ENCODE measurements at regions not wholly inside any gene's neighbourhood (a gene's known extent, or its start where the extent isn't known, plus 50 kb on each side); places are given as distances from the start of the nearest gene placed in this dataset.

- Histone ChIP-seq H3K36me3 (ENCODE audit: control insufficient read depth, insufficient read depth, low read length) (no peaks in the 10 kb centered on the region), H3K4me1 (ENCODE audit: control insufficient read depth, insufficient read depth, low read length) (no peaks in the 10 kb centered on the region), H3K4me3 (ENCODE audit: low read depth in 2 of 2, low read length in 2 of 2) (no peak overlapping the region), H3K9me3 (ENCODE audit: control insufficient read depth, insufficient read depth, low read depth, low read length) (no peaks in the 10 kb centered on the region), H3K27me3 (ENCODE audit: control insufficient read depth, insufficient read depth, low read length) (no peaks in the 10 kb centered on the region), H3K27ac (ENCODE audit: low read length) (no peak overlapping the region)
- no peak for ATAC-seq
- TF ChIP-seq SIN3A (IDR thresholded peaks at IDR 0.05; ENCODE audit: borderline replicate concordance, insufficient read depth, low read depth, low read length) (no peak), CTCF (IDR thresholded peaks at IDR 0.05) (no peak), POLR2AphosphoS5 (IDR thresholded peaks at IDR 0.05; ENCODE audit: low read depth, low read length) (no peak), TCF7L2 (IDR thresholded peaks at IDR 0.05; ENCODE audit: low read depth, low read length) (no peak)
- TF ChIP-seq, protein P1, sequence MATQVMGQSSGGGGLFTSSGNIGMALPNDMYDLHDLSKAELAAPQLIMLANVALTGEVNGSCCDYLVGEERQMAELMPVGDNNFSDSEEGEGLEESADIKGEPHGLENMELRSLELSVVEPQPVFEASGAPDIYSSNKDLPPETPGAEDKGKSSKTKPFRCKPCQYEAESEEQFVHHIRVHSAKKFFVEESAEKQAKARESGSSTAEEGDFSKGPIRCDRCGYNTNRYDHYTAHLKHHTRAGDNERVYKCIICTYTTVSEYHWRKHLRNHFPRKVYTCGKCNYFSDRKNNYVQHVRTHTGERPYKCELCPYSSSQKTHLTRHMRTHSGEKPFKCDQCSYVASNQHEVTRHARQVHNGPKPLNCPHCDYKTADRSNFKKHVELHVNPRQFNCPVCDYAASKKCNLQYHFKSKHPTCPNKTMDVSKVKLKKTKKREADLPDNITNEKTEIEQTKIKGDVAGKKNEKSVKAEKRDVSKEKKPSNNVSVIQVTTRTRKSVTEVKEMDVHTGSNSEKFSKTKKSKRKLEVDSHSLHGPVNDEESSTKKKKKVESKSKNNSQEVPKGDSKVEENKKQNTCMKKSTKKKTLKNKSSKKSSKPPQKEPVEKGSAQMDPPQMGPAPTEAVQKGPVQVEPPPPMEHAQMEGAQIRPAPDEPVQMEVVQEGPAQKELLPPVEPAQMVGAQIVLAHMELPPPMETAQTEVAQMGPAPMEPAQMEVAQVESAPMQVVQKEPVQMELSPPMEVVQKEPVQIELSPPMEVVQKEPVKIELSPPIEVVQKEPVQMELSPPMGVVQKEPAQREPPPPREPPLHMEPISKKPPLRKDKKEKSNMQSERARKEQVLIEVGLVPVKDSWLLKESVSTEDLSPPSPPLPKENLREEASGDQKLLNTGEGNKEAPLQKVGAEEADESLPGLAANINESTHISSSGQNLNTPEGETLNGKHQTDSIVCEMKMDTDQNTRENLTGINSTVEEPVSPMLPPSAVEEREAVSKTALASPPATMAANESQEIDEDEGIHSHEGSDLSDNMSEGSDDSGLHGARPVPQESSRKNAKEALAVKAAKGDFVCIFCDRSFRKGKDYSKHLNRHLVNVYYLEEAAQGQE (IDR thresholded peaks at IDR 0.05; ENCODE audit: insufficient read depth in 1 of 2, low read depth in 2 of 2, low read length in 1 of 2), result no peak
- ChIA-PET POLR2A (no interaction called here), CTCF (no interaction called here)
- no peak for DNase-seq (ENCODE audit: low read depth, low spot score)
- in situ Hi-C loops (cut with HindIII; ENCODE audit: low pct_unique_long_range_greater_than_20kb, low sequenced_read_pairs), result no loop called here
- no TSS peak for BruUV-seq (replicated peaks)
- intact Hi-C loops (cut with micrococcal nuclease; ENCODE audit: unreplicated experiment), result no loop called here
Measured at GRCh38 chr4:31104577-31104976, 384.4 kb downstream of the PCDH7 start.

DNA sequence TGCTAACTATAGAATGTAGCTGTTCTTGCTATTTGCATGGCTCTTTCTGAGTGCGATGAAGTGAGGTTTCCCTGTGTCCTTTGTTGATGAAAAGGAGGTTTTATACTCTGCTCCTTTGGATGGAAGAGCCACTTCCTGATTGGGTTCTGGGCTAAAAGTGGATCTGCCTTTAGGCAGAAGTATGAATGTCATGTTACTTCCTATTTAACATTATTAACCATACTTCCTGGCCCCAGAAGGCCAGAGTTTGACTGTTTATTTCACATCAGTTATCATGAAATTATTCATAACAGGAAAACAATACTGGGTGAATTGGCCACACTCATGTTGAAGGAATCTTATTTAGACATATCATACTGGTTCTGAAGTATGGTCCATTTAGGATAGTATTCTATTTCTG lies 386.2 kb downstream of the PCDH7 start:
- Histone ChIP-seq H3K27me3 (ENCODE audit: control insufficient read depth, insufficient read depth, low read length) (no peaks in the 10 kb centered on the region), H3K4me3 (ENCODE audit: low read depth in 2 of 2, low read length in 2 of 2) (no peak overlapping the region), H3K4me1 (ENCODE audit: control insufficient read depth, insufficient read depth, low read length) (no peaks in the 10 kb centered on the region), H3K36me3 (ENCODE audit: control insufficient read depth, insufficient read depth, low read length) (no peaks in the 10 kb centered on the region), H3K9me3 (ENCODE audit: control insufficient read depth, insufficient read depth, low read depth, low read length) (no peaks in the 10 kb centered on the region), H3K27ac (ENCODE audit: low read length) (no peak overlapping the region)
- intact Hi-C loops (cut with micrococcal nuclease; ENCODE audit: unreplicated experiment) (no loop called here), in situ Hi-C loops (cut with HindIII; ENCODE audit: low pct_unique_long_range_greater_than_20kb, low sequenced_read_pairs) (no loop called here)
- DNase-seq (ENCODE audit: low read depth, low spot score) (no peak), ATAC-seq (no peak)
- ChIA-PET POLR2A (no interaction called here), CTCF (no interaction called here)
- TF ChIP-seq SIN3A (IDR thresholded peaks at IDR 0.05; ENCODE audit: borderline replicate concordance, insufficient read depth, low read depth, low read length) (no peak), POLR2AphosphoS5 (IDR thresholded peaks at IDR 0.05; ENCODE audit: low read depth, low read length) (no peak), TCF7L2 (IDR thresholded peaks at IDR 0.05; ENCODE audit: low read depth, low read length) (no peak), CTCF (IDR thresholded peaks at IDR 0.05) (no peak)
- TF ChIP-seq, protein P1 (IDR thresholded peaks at IDR 0.05; ENCODE audit: insufficient read depth in 1 of 2, low read depth in 2 of 2, low read length in 1 of 2), result no peak
- BruUV-seq (replicated peaks), result no TSS peak

Measured in Panc1 (cell line).